ENCODE measurements at regions not wholly inside any gene's neighbourhood (a gene's known extent, or its start where the extent isn't known, plus 50 kb on each side); places are given as distances from the start of the nearest gene placed in this dataset.
"Not testable (repeated sequence)": the region's sequence is repeated elsewhere in the genome, so short reads cannot be mapped to it uniquely, and the experiment has no call there.

DNA sequence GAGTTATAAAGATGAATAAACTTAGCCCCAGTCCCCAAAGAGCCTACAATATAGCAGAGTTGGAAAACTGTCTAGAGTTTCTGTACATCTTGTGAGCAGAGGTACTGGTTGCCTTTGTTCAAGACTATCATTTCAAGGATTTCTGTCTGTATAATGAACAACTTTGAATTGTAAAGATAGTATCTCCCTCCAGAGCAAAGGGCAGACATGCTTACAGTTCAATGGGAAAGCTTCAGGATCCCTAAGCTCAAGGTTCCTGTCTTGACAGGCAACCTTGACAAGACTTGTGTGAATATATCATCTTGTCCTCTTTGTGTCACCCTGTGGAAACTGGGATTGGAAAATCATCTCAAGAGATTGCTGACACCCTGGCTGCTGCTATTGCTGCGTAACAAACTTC, 242.8 kb upstream of the VLDLR start:
- no peaks in the 10 kb centered on the region for H3K4me1 Mint-ChIP-seq
- DNase-seq = no peak
- peaks cover 1 to 13% (median 7%) of the 10 kb centered on the region in 7 donors for H3K9me3 Mint-ChIP-seq
- H3K36me3 Mint-ChIP-seq = peaks cover 0 to under 1% of the 10 kb centered on the region in 2 donors
- H3K4me3 Mint-ChIP-seq = no peak overlapping the region
- no peak overlapping the region for H3K27ac Mint-ChIP-seq
- no peak for ATAC-seq (ENCODE audit: low read depth in 2 of 2)
- peaks cover 8 to 16% (median 12%) of the 10 kb centered on the region in 3 donors for H3K27me3 Mint-ChIP-seq

DNA sequence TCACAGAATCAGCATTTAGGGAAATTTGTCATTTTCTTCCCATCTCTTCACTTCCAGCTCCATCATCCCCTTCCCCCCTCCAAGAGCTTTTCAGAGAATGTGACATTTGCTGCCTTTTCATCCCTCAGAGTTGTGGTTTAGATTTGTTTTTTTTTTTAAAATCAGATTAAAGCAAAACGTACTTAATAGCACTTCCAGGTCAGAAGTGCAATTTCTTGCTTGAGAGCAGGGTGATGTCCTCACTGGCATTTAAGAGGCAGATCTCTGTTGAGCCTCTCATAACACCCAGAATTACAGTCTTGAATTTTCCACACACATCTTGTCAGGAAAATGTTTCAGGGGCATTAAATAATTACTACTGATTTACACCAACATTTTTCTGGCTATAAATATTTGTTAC, 236.8 kb upstream of the VLDLR start:
- Mint-ChIP-seq H3K4me3 (no peak overlapping the region), H3K9me3 (peaks cover 1 to 13% (median 6%) of the 10 kb centered on the region in 7 donors), H3K27me3 (peaks cover 18 to 25% (median 19%) of the 10 kb centered on the region in 3 donors), H3K4me1 (no peaks in the 10 kb centered on the region), H3K27ac (no peak overlapping the region), H3K36me3 (no peaks in the 10 kb centered on the region)
- ATAC-seq (ENCODE audit: low read depth in 2 of 2) (no peak), DNase-seq (no peak)

DNA sequence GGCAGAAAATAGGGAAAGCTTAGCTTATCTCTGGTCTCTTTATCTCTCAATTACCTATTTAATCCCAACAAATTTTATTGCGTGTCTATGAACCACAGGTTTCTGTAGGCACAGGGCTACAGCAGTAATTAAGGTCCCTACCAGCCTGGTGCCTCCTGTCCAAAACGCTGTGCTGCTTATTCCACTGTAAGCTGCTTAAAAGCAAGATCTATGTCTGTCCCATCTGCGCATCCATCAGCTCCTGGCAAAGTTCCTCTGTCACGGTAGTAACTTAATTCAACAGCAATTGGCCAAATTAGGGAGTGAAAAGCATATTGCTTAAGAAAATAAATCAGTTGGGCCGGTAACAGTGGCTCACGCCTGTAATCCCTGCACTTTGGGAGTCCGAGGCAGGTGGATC, 235.8 kb upstream of the VLDLR start:
- H3K27me3 Mint-ChIP-seq = peaks cover 19 to 25% (median 21%) of the 10 kb centered on the region in 3 donors

GRCh38 chr9:2386566-2386965, 235.0 kb upstream of the VLDLR start:
- Mint-ChIP-seq H3K36me3 (no peaks in the 10 kb centered on the region), H3K27ac (no peak overlapping the region), H3K4me3 (no peak overlapping the region), H3K4me1 (no peaks in the 10 kb centered on the region), H3K9me3 (peaks cover under 1 to 13% (median 9%) of the 10 kb centered on the region in 7 donors), H3K27me3 (peaks cover 19 to 21% (median 20%) of the 10 kb centered on the region in 3 donors)
- no peak for DNase-seq
- no peak for ATAC-seq (ENCODE audit: low read depth in 2 of 2)

More for the DNA sequence above, 235.8 kb upstream of the VLDLR start:
- DNase-seq (no peak), ATAC-seq (ENCODE audit: low read depth in 2 of 2) (no peak)
- Mint-ChIP-seq H3K4me3 (no peak overlapping the region), H3K36me3 (no peaks in the 10 kb centered on the region), H3K4me1 (no peaks in the 10 kb centered on the region), H3K27ac (no peak overlapping the region), H3K9me3 (peaks cover 3 to 13% (median 9%) of the 10 kb centered on the region in 7 donors)

DNA sequence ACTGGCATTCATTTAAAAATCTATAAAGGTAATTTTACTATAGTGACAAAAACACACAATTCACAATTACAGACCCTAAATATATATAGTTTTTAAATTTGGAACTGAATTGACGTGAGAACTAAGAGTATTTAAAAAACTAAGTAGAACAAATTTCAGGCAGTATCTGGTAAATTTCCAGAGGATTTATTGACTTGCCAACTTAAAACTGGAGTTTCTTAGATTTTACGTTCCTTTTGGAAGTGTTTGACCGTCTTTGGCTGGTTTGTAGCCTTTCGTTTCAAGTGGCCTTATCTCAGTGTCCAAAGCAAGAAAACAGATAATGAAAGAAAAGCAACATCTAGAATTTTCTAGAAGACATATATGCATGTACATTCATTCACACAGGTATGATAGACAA, 234.4 kb upstream of the VLDLR start:
- peaks cover 0 to 13% (median 9%) of the 10 kb centered on the region in 7 donors for H3K9me3 Mint-ChIP-seq
- no peak for ATAC-seq (ENCODE audit: low read depth in 2 of 2)
- no peaks in the 10 kb centered on the region for H3K4me1 Mint-ChIP-seq
- no peaks in the 10 kb centered on the region for H3K36me3 Mint-ChIP-seq
- H3K4me3 Mint-ChIP-seq = no peak overlapping the region
- H3K27ac Mint-ChIP-seq = no peak overlapping the region
- no peak for DNase-seq
- H3K27me3 Mint-ChIP-seq = peaks cover 18 to 19% (median 19%) of the 10 kb centered on the region in 3 donors

DNA sequence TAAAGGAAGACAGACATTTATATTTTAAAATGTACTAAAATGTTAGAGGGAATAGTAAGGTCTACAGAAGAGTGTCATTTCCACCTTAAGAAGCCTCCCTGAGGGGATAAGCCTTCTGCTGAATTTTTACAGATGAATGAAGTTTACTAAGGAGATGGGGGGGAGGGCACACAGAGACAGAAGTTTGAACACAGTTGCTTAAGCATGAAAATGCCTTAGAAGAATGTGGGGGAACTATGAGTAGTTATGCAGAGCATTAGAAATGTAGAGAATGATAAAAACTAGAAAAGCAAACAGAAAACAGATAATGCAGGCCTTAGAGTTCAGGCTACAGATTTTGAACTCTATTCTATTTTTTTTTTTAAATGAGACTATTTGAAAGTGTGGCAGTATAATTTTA, 232.2 kb upstream of the VLDLR start:
- Mint-ChIP-seq H3K9me3 (peaks cover 0 to 13% (median 7%) of the 10 kb centered on the region in 7 donors), H3K4me3 (no peak overlapping the region), H3K36me3 (no peaks in the 10 kb centered on the region), H3K27ac (no peak overlapping the region), H3K27me3 (peaks cover 5 to 13% (median 11%) of the 10 kb centered on the region in 3 donors), H3K4me1 (no peaks in the 10 kb centered on the region)
- DNase-seq = no peak
- no peak for ATAC-seq (ENCODE audit: low read depth in 2 of 2)

- no peak for ATAC-seq (ENCODE audit: low read depth in 2 of 2)
- Mint-ChIP-seq H3K4me3 (no peak overlapping the region), H3K9me3 (peaks cover under 1 to 13% (median 7%) of the 10 kb centered on the region in 7 donors), H3K36me3 (no peaks in the 10 kb centered on the region), H3K4me1 (no peaks in the 10 kb centered on the region), H3K27me3 (peaks cover 5 to 13% (median 11%) of the 10 kb centered on the region in 3 donors), H3K27ac (no peak overlapping the region)
- DNase-seq = no peak
Observed at GRCh38 chr9:2390028-2390427, 231.6 kb upstream of the VLDLR start.

GRCh38 chr9:2391509-2392132, 230.0 kb upstream of the VLDLR start:
- not testable (repeated sequence) for ATAC-seq (ENCODE audit: low read depth in 2 of 2); H3K27me3 Mint-ChIP-seq; DNase-seq; H3K4me3 Mint-ChIP-seq; H3K4me1 Mint-ChIP-seq; H3K36me3 Mint-ChIP-seq; H3K27ac Mint-ChIP-seq
- peaks cover 1 to 13% (median 7%) of the 10 kb centered on the region in 7 donors for H3K9me3 Mint-ChIP-seq

DNA sequence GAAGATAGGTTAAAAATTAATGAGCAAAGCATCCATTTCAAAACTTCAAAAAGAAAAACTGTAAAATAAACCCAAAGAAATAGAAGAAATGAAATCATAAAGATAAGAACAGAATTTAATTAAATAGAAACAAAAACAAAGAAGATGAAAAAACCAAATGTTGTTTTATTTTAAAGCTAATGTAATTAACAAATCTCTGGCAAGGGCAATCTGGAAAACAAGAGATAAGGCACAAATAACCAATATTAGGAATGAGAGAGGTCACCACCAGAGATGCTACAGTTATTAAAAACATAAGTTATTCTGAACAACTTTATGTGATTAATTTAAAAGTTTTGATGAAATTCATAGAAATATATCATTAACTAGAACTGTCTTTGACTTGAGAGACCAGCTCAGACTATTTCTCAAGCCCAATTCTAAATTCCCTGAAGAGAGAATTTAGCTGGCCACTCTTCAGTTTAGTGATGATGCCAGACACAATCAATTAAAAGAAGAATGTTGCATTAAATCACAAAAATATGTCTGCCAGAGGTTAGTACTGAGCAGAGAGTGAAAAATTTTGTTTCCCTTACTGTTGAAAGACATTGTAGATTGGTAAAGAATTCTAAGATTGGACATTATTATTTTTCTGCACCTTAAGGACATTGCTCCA, 227.4 kb upstream of the VLDLR start:
- ATAC-seq (ENCODE audit: low read depth in 2 of 2); H3K9me3 Mint-ChIP-seq; DNase-seq; H3K27ac Mint-ChIP-seq; H3K4me3 Mint-ChIP-seq; H3K36me3 Mint-ChIP-seq; H3K4me1 Mint-ChIP-seq: not testable (repeated sequence)
- H3K27me3 Mint-ChIP-seq = peaks cover 0 to 11% (median 5%) of the 10 kb centered on the region in 3 donors

GRCh38 chr9:2395814-2396612, 225.6 kb upstream of the VLDLR start:
- Mint-ChIP-seq H3K36me3 (no peaks in the 10 kb centered on the region), H3K4me3 (no peak overlapping the region), H3K9me3 (peaks cover 0 to 14% (median 9%) of the 10 kb centered on the region in 7 donors), H3K27ac (no peak overlapping the region), H3K27me3 (peaks cover 0 to 15% (median 0%) of the 10 kb centered on the region in 3 donors), H3K4me1 (no peaks in the 10 kb centered on the region)
- ATAC-seq (ENCODE audit: low read depth in 2 of 2) = no peak
- no peak for DNase-seq

GRCh38 chr9:2396622-2397285, 224.8 kb upstream of the VLDLR start:
- peaks cover 0 to 15% (median 7%) of the 10 kb centered on the region in 3 donors for H3K27me3 Mint-ChIP-seq
- DNase-seq (no peak), ATAC-seq (ENCODE audit: low read depth in 2 of 2) (no peak)
- no peaks in the 10 kb centered on the region for H3K4me1 Mint-ChIP-seq
- no peak overlapping the region for H3K27ac Mint-ChIP-seq
- peaks cover 0 to 14% (median 9%) of the 10 kb centered on the region in 7 donors for H3K9me3 Mint-ChIP-seq
- H3K36me3 Mint-ChIP-seq = no peaks in the 10 kb centered on the region
- no peak overlapping the region for H3K4me3 Mint-ChIP-seq

GRCh38 chr9:2397875-2398274, 223.7 kb upstream of the VLDLR start:
- H3K27ac Mint-ChIP-seq; H3K4me1 Mint-ChIP-seq; H3K36me3 Mint-ChIP-seq; DNase-seq; ATAC-seq (ENCODE audit: low read depth in 2 of 2); H3K4me3 Mint-ChIP-seq: not testable (repeated sequence)
- H3K9me3 Mint-ChIP-seq = peaks cover 5 to 22% (median 10%) of the 10 kb centered on the region in 7 donors
- peaks cover 6 to 20% (median 19%) of the 10 kb centered on the region in 3 donors for H3K27me3 Mint-ChIP-seq

GRCh38 chr9:2401746-2402145, 219.8 kb upstream of the VLDLR start:
- not testable (repeated sequence) for H3K27ac Mint-ChIP-seq; H3K4me3 Mint-ChIP-seq; DNase-seq; H3K4me1 Mint-ChIP-seq; ATAC-seq (ENCODE audit: low read depth in 2 of 2)
- peaks cover 10 to 41% (median 22%) of the 10 kb centered on the region in 7 donors for H3K9me3 Mint-ChIP-seq
- peaks cover 6 to 19% (median 16%) of the 10 kb centered on the region in 3 donors for H3K27me3 Mint-ChIP-seq
- peaks cover 0 to 11% of the 10 kb centered on the region in 2 donors for H3K36me3 Mint-ChIP-seq
